H1 (cell line): ENCODE measurements at regions not wholly inside any gene's neighbourhood (a gene's known extent, or its start where the extent isn't known, plus 50 kb on each side); places are given as distances from the start of the nearest gene placed in this dataset.

Source experiments
- CTCF ChIA-PET: fragments of 300-600 bp; sonication (Branson Sonifier 250); formaldehyde crosslinking; loops from one replicate; lab custom pipeline; 2021; ENCODE audit not compliant: partially characterized antibody; lab: Charles Lee
- POLR2A ChIA-PET: fragments of 300-600 bp; sonication (Branson Sonifier 250); formaldehyde crosslinking; loops from one replicate; lab custom pipeline; 2021; ENCODE audit warnings: inconsistent platforms; ENCODE audit not compliant: partially characterized antibody; lab: Charles Lee
- DNase-seq, 2 experiments: peaks; one replicate each; pipeline versions ENCODE4 v3.0.0 to v3.0.0-alpha.2; 2010 to 2022; ENCODE audit warnings: low spot score in 2 of 2, low read depth in 1 of 2, mixed read lengths in 1 of 2
- FAIRE-seq: peaks from 2 replicates; lab custom pipeline; 2011; peaks lifted over from hg19 to GRCh38; lab: Jason Lieb, UNC
- H2AFZ ChIP-seq: 2 replicates; pipeline ENCODE4 v1.8.1; 2012; ENCODE audit warnings: low read length, inconsistent platforms
- H2AK5ac ChIP-seq: 2 replicates; pipeline ENCODE4 v1.6.1; 2013; ENCODE audit warnings: low read depth, low read length
- H2BK120ac ChIP-seq: replicated peaks from 2 replicates; pipeline ENCODE3; 2013; ENCODE audit warnings: low read depth, low read length, inconsistent platforms
- H2BK12ac ChIP-seq: 2 replicates; pipeline ENCODE4 v1.6.1; 2013; ENCODE audit warnings: low read depth, low read length
- H2BK15ac ChIP-seq: 2 replicates; pipeline ENCODE4 v1.6.1; 2013; ENCODE audit warnings: low read length
- H2BK20ac ChIP-seq: 2 replicates; pipeline ENCODE4 v1.6.1; 2013; ENCODE audit warnings: low read length
- H2BK5ac ChIP-seq: 2 replicates; pipeline ENCODE4 v1.6.1; 2013; ENCODE audit warnings: low read depth, low read length
- H3K14ac ChIP-seq: 2 replicates; pipeline ENCODE4 v1.6.1; 2013; ENCODE audit warnings: inconsistent platforms; ENCODE audit not compliant: insufficient read length
- H3K18ac ChIP-seq: 2 replicates; pipeline ENCODE4 v1.6.1; 2013; ENCODE audit warnings: low read length; ENCODE audit errors: extremely low read depth
- H3K23ac ChIP-seq: 2 replicates; pipeline ENCODE4 v1.6.1; 2013; ENCODE audit warnings: inconsistent platforms; ENCODE audit not compliant: insufficient read length
- H3K23me2 ChIP-seq: 2 replicates; pipeline ENCODE4 v1.6.1; 2013; ENCODE audit warnings: low read depth, low read length
- H3K27ac ChIP-seq: 2 replicates; pipeline ENCODE4 v1.6.1; 2011; ENCODE audit warnings: low read depth, low read length, inconsistent platforms
- H3K27me3 ChIP-seq, 4 experiments: replicated peaks in 1 of 4; 1 replicate in 1 of 4; 2 replicates in 3 of 4; pipeline versions ENCODE4 v1.6.1 to v1.8.1; 2011 to 2013; ENCODE audit warnings: low read length in 3 of 4, mild to moderate bottlenecking in 3 of 4, inconsistent platforms in 2 of 4, mixed read lengths in 2 of 4, moderate library complexity in 1 of 4; ENCODE audit not compliant: control insufficient read depth in 3 of 4, insufficient read depth in 3 of 4; ENCODE audit errors: extremely low read depth in 1 of 4
- H3K36me3 ChIP-seq, 4 experiments: 2 replicates each; pipeline versions ENCODE4 v1.6.1 to v1.8.1; 2011 to 2013; ENCODE audit warnings: mild to moderate bottlenecking in 4 of 4, low read length in 3 of 4, moderate library complexity in 2 of 4, control low read depth in 1 of 4, inconsistent platforms in 1 of 4; ENCODE audit not compliant: insufficient read depth in 4 of 4, control insufficient read depth in 2 of 4
- H3K4ac ChIP-seq: replicated peaks from 2 replicates; pipeline ENCODE3; 2013; ENCODE audit warnings: low read length, low read depth, mixed read lengths, inconsistent platforms; ENCODE audit not compliant: insufficient read length
- H3K4me1 ChIP-seq, 4 experiments: replicated peaks in 1 of 4; 1 replicate in 1 of 4; 2 replicates in 3 of 4; pipeline versions ENCODE4 v1.6.1 to v1.8.1; 2011 to 2013; ENCODE audit warnings: low read length in 3 of 4, inconsistent platforms in 2 of 4, mixed read lengths in 1 of 4; ENCODE audit not compliant: insufficient read depth in 4 of 4, control insufficient read depth in 3 of 4
- H3K4me2 ChIP-seq, 2 experiments: 2 replicates each; pipeline versions ENCODE4 v1.6.1 to v1.8.1; 2011 to 2013; ENCODE audit warnings: low read depth in 2 of 2, low read length in 2 of 2, control low read depth in 1 of 2, inconsistent platforms in 1 of 2, mild to moderate bottlenecking in 1 of 2; ENCODE audit not compliant: insufficient read depth in 1 of 2
- H3K4me3 ChIP-seq, 4 experiments: fragments of 200-600, 300-600 bp in 1 of 4; sonication (generic), shearing (Covaris generic), sonication (Bioruptor Twin) in 1 of 4; 2 replicates each; pipeline versions ENCODE4 v1.5.1 to v1.8.1; 2011 to 2016; ENCODE audit warnings: low read length in 4 of 4, low read depth in 3 of 4, control low read depth in 2 of 4, inconsistent platforms in 2 of 4, mild to moderate bottlenecking in 2 of 4, mixed read lengths in 1 of 4, moderate library complexity in 1 of 4; ENCODE audit not compliant: insufficient read depth in 2 of 4; ENCODE audit errors: extremely low read depth in 1 of 4
- H3K56ac ChIP-seq: replicated peaks from 2 replicates; pipeline ENCODE3; 2013; ENCODE audit warnings: low read depth, mild to moderate bottlenecking, mixed read lengths, low read length, inconsistent platforms; ENCODE audit not compliant: insufficient read length
- H3K79me1 ChIP-seq: 2 replicates; pipeline ENCODE4 v1.6.1; 2013; ENCODE audit warnings: low read depth, low read length, control low read depth
- H3K79me2 ChIP-seq, 2 experiments: 2 replicates each; pipeline versions ENCODE4 v1.6.1 to v1.8.1; 2012 to 2013; ENCODE audit warnings: low read length in 2 of 2, mild to moderate bottlenecking in 2 of 2, inconsistent platforms in 1 of 2; ENCODE audit not compliant: insufficient read depth in 2 of 2, control insufficient read depth in 1 of 2
- H3K9ac ChIP-seq, 4 experiments: replicated peaks in 1 of 4; 1 replicate in 1 of 4; 2 replicates in 3 of 4; pipeline versions ENCODE4 v1.6.1 to v1.8.1; 2011 to 2013; ENCODE audit warnings: low read depth in 3 of 4, low read length in 3 of 4, control low read depth in 2 of 4, mild to moderate bottlenecking in 2 of 4, moderate library complexity in 2 of 4, inconsistent platforms in 1 of 4; ENCODE audit errors: extremely low read depth in 1 of 4
- H3K9me3 ChIP-seq, 2 experiments: 2 replicates each; pipeline versions ENCODE4 v1.6.1 to v1.8.1; 2012 to 2013; ENCODE audit warnings: mild to moderate bottlenecking in 2 of 2, moderate library complexity in 2 of 2, control low read depth in 1 of 2, inconsistent platforms in 1 of 2, low read depth in 1 of 2, low read length in 1 of 2, mixed read lengths in 1 of 2; ENCODE audit not compliant: insufficient read depth in 2 of 2
- H4K20me1 ChIP-seq, 2 experiments: replicated peaks in 1 of 2; 2 replicates each; pipeline versions ENCODE3 to v1.8.1; 2011 to 2013; ENCODE audit warnings: inconsistent platforms in 2 of 2, low read length in 2 of 2, mild to moderate bottlenecking in 1 of 2; ENCODE audit not compliant: insufficient read depth in 2 of 2, control insufficient read depth in 1 of 2
- H4K5ac ChIP-seq: 2 replicates; pipeline ENCODE4 v1.6.1; 2013; ENCODE audit warnings: low read length, low read depth, mixed read lengths, inconsistent platforms; ENCODE audit not compliant: insufficient read length
- H4K8ac ChIP-seq: 2 replicates; pipeline ENCODE4 v1.8.0; 2013; ENCODE audit warnings: mild to moderate bottlenecking, moderate library complexity, low read length, inconsistent platforms; ENCODE audit not compliant: insufficient read depth; ENCODE audit errors: extremely low read depth
- H4K91ac ChIP-seq: replicated peaks from 2 replicates; pipeline ENCODE3; 2013; ENCODE audit warnings: low read length, mixed read lengths, inconsistent platforms; ENCODE audit not compliant: insufficient read length
- JUN ChIP-seq: IDR thresholded peaks from 2 replicates; pipeline ENCODE4 v1.6.1; 2011; ENCODE audit warnings: low read depth, mild to moderate bottlenecking, improper control_type of control experiment, low read length
- SIX5 ChIP-seq: IDR thresholded peaks from 2 replicates; pipeline ENCODE4 v1.6.1; 2011; ENCODE audit warnings: mild to moderate bottlenecking, low read depth, low read length
- TBP ChIP-seq: IDR thresholded peaks from 2 replicates; pipeline ENCODE4 v1.6.1; 2011; ENCODE audit warnings: low read depth, low read length, improper control_type of control experiment
- TEAD4 ChIP-seq: IDR thresholded peaks from 2 replicates; pipeline ENCODE4 v1.6.1; 2012; ENCODE audit warnings: low read depth, low read length, inconsistent platforms, mixed read lengths
- USF2 ChIP-seq: IDR thresholded peaks from 2 replicates; pipeline ENCODE4 v1.6.1; 2011; ENCODE audit warnings: low read length, improper control_type of control experiment
- WGBS, 2 experiments: shearing (Covaris generic) in 1 of 2; methylation state at CpG; one replicate each; pipeline versions ENCODE4 v1.1.6 to v1.1.7; 2013 to 2015; ENCODE audit warnings: low lambda C conversion rate in 2 of 2, mixed read lengths in 2 of 2, inconsistent platforms in 1 of 2, low coverage in 1 of 2, missing lambda C conversion rate in 1 of 2; ENCODE audit not compliant: insufficient replicate concordance in 2 of 2, insufficient coverage in 1 of 2, insufficient read length in 1 of 2; ENCODE audit errors: extremely low coverage in 1 of 2, missing lambda C conversion rate in 1 of 2; 5-methylcytosine and 5-hydroxymethylcytosine counted together

DNA sequence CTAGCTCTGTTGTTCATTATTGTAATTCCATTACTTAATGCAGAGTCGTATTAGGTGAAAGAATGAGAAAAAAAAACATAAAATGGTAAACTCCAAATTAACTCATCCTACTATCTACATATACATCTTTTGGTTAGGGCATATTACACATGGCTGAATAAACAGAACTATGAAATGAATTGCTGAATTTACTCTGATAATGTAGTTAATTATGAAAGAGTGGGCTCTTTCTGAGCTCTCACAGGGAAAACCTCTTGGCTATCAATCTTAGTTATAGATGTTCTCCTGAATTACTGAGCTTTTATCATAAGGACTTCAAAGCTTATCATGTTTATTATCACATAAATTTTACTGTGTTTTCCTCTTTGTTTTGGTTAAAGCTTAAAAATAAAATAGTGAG is 798.5 kb upstream of the MDGA2 start:
- H4K20me1 ChIP-seq = no peaks in the 10 kb centered on the region
- H3K23ac ChIP-seq = no peak overlapping the region
- no peak overlapping the region for H3K4ac ChIP-seq
- H2AK5ac ChIP-seq = no peak overlapping the region
- no peaks in the 10 kb centered on the region for H3K79me1 ChIP-seq
- no peak overlapping the region for H2BK120ac ChIP-seq
- no peaks in the 10 kb centered on the region for H3K23me2 ChIP-seq
- WGBS, 2 experiments = 89% methylated on average over 1 of the region's 1 CpG; no CpG with 5 or more reads in 1 of the 2 experiments
- H2BK12ac ChIP-seq = no peak overlapping the region
- peaks cover 0 to 2% of the 10 kb centered on the region in 2 experiments; a peak in 1 of 4 replicates for H3K9me3 ChIP-seq
- H3K9ac ChIP-seq = no peak overlapping the region
- no peak overlapping the region for H3K4me2 ChIP-seq
- H3K4me3 ChIP-seq = no peak overlapping the region
- no peak overlapping the region for H4K5ac ChIP-seq
- no peaks in the 10 kb centered on the region for H3K27me3 ChIP-seq
- H4K8ac ChIP-seq = no peak overlapping the region
- H3K18ac ChIP-seq = no peak overlapping the region
- DNase-seq = no peak
- no peak overlapping the region for H3K14ac ChIP-seq
- no peak overlapping the region for H2BK5ac ChIP-seq
- no peak overlapping the region for H2AFZ ChIP-seq
- H2BK20ac ChIP-seq = no peak overlapping the region
- no peak overlapping the region for H4K91ac ChIP-seq
- H3K27ac ChIP-seq = no peak overlapping the region
- FAIRE-seq = no peak
- CTCF ChIA-PET = interaction anchor here (0.7 kb wide), 1 partner anchor 795 kb away, joined by 4 read pairs; no protein-coding TSS in a partner anchor
- H3K79me2 ChIP-seq = no peaks in the 10 kb centered on the region
- no peaks in the 10 kb centered on the region for H3K36me3 ChIP-seq
- H3K4me1 ChIP-seq = no peaks in the 10 kb centered on the region
- POLR2A ChIA-PET = no interaction called here
- H2BK15ac ChIP-seq = no peak overlapping the region
- H3K56ac ChIP-seq = no peak overlapping the region
- TF ChIP-seq USF2 (no peak), TBP (no peak), JUN (no peak), TEAD4 (no peak), SIX5 (no peak)
